Fibroblast of lung (primary cell): ENCODE measurements at regions not wholly inside any gene's neighbourhood (a gene's known extent, or its start where the extent isn't known, plus 50 kb on each side); places are given as distances from the start of the nearest gene placed in this dataset.

Experiments used
- CTCF ChIP-seq, 2 donors: IDR thresholded peaks in 1 of 2; conservative IDR thresholded peaks in 1 of 2; 1 replicate in 1 of 2; 2 replicates in 1 of 2; pipeline ENCODE4 v1.5.1; 2011 to 2012; ENCODE audit warnings: low read length in 2 of 2, control low read depth in 1 of 2, inconsistent platforms in 1 of 2, low read depth in 1 of 2, mild to moderate bottlenecking in 1 of 2
- EZH2 ChIP-seq: IDR thresholded peaks from 2 replicates; pipeline ENCODE4 v1.5.1; 2012; ENCODE audit warnings: low read length, control low read depth, mild to moderate bottlenecking; ENCODE audit errors: missing control alignments

GRCh38 chr12:113697651-113698509 lies 226.2 kb upstream of the LHX5 start:
- no peak for TF ChIP-seq CTCF (conservative IDR thresholded peaks at IDR 0.05 in 1 of 2, IDR thresholded peaks at IDR 0.05 in 1 of 2; ENCODE audit: low read depth in 1 of 2, low read length in 2 of 2)
- TF ChIP-seq EZH2 = no peak
